Spinal cord (tissue), 9 donors: ENCODE measurements at regions not wholly inside any gene's neighbourhood (a gene's known extent, or its start where the extent isn't known, plus 50 kb on each side); places are given as distances from the start of the nearest gene placed in this dataset.

ENCODE experiments used
- DNase-seq, 6 donors: peaks; one replicate each; pipeline versions ENCODE4 v3.0.0 to v3.0.0-alpha.2; 2013 to 2015; ENCODE audit warnings: low spot score in 6 of 6, low read depth in 4 of 6
- H3K27ac ChIP-seq: one replicate; pipeline ENCODE4 v1.5.1; 2013; ENCODE audit warnings: low read depth, low read length, control low read depth
- H3K27me3 ChIP-seq: one replicate; pipeline ENCODE4 v1.6.1; 2013; ENCODE audit warnings: low read length; ENCODE audit not compliant: control insufficient read depth, insufficient read depth
- H3K36me3 ChIP-seq: one replicate; pipeline ENCODE4 v1.6.1; 2013; ENCODE audit warnings: low read length; ENCODE audit not compliant: control insufficient read depth, insufficient read depth
- H3K4me1 ChIP-seq: one replicate; pipeline ENCODE4 v1.6.1; 2013; ENCODE audit warnings: low read length; ENCODE audit not compliant: control insufficient read depth, insufficient read depth
- H3K4me3 ChIP-seq: one replicate; pipeline ENCODE4 v1.5.1; 2013; ENCODE audit warnings: low read depth, low read length, control low read depth
- H3K9me3 ChIP-seq: one replicate; pipeline ENCODE4 v1.6.1; 2013; ENCODE audit warnings: low read length; ENCODE audit not compliant: control insufficient read depth, insufficient read depth
- WGBS: methylation state at CpG from one replicate; pipeline ENCODE4 v1.1.5; 2013; ENCODE audit warnings: missing lambda C conversion rate; ENCODE audit not compliant: insufficient coverage; 5-methylcytosine and 5-hydroxymethylcytosine counted together
- donor health status: healthy.

- Histone ChIP-seq H3K9me3 (no peaks in the 10 kb centered on the region), H3K27me3 (no peaks in the 10 kb centered on the region), H3K36me3 (no peaks in the 10 kb centered on the region), H3K4me1 (no peaks in the 10 kb centered on the region), H3K4me3 (no peak overlapping the region), H3K27ac (no peak overlapping the region)
- no CpG with 5 or more reads among the region's 4 CpGs for WGBS
- no peak for DNase-seq
Measured at GRCh38 chr11:38814670-38815069, 2216.6 kb upstream of the RAG2 start.

- no peak for DNase-seq
- H3K4me3 ChIP-seq: no peak overlapping the region
- H3K27ac ChIP-seq: no peak overlapping the region
- H3K36me3 ChIP-seq: no peaks in the 10 kb centered on the region
- 100% methylated on average over 1 of the region's 4 CpGs for WGBS
- no peaks in the 10 kb centered on the region for H3K4me1 ChIP-seq
- no peaks in the 10 kb centered on the region for H3K9me3 ChIP-seq
- H3K27me3 ChIP-seq: no peaks in the 10 kb centered on the region
Measured at GRCh38 chr11:38809521-38809920, 2211.5 kb upstream of the RAG2 start.

GRCh38 chr11:38796281-38796680 is 2198.2 kb upstream of the RAG2 start:
- Histone ChIP-seq H3K4me3 (no peak overlapping the region), H3K9me3 (no peaks in the 10 kb centered on the region), H3K27ac (no peak overlapping the region), H3K27me3 (no peaks in the 10 kb centered on the region), H3K36me3 (no peaks in the 10 kb centered on the region), H3K4me1 (no peaks in the 10 kb centered on the region)
- DNase-seq: no peak
- 80% methylated on average over 1 of the region's 1 CpG for WGBS

- DNase-seq: no peak
- Histone ChIP-seq H3K27ac (no peak overlapping the region), H3K27me3 (no peaks in the 10 kb centered on the region), H3K9me3 (no peaks in the 10 kb centered on the region), H3K36me3 (no peaks in the 10 kb centered on the region), H3K4me1 (no peaks in the 10 kb centered on the region), H3K4me3 (no peak overlapping the region)
- no CpG with 5 or more reads among the region's 2 CpGs for WGBS
Measured at GRCh38 chr11:38795027-38795426, 2197.0 kb upstream of the RAG2 start.

GRCh38 chr11:38791346-38791961 is 2193.4 kb upstream of the RAG2 start:
- peak; percentile 46 to 94 (median 56) for DNase-seq
- Histone ChIP-seq H3K4me1 (no peaks in the 10 kb centered on the region), H3K4me3 (no peak overlapping the region), H3K27ac (no peak overlapping the region), H3K36me3 (no peaks in the 10 kb centered on the region), H3K27me3 (no peaks in the 10 kb centered on the region), H3K9me3 (no peaks in the 10 kb centered on the region)
- WGBS: no CpG with 5 or more reads among the region's 4 CpGs

- no peak for DNase-seq
- no peak overlapping the region for H3K4me3 ChIP-seq
- H3K4me1 ChIP-seq: no peaks in the 10 kb centered on the region
- no peaks in the 10 kb centered on the region for H3K9me3 ChIP-seq
- no peaks in the 10 kb centered on the region for H3K36me3 ChIP-seq
- no peaks in the 10 kb centered on the region for H3K27me3 ChIP-seq
- no peak overlapping the region for H3K27ac ChIP-seq
Measured at GRCh38 chr11:38788561-38788960, 2190.5 kb upstream of the RAG2 start.

- WGBS: 82% methylated on average over 1 of the region's 2 CpGs
- Histone ChIP-seq H3K4me3 (no peak overlapping the region), H3K36me3 (no peaks in the 10 kb centered on the region), H3K27ac (no peak overlapping the region), H3K27me3 (no peaks in the 10 kb centered on the region), H3K9me3 (no peaks in the 10 kb centered on the region), H3K4me1 (no peaks in the 10 kb centered on the region)
- DNase-seq: no peak
Measured at GRCh38 chr11:38784164-38784563, 2186.1 kb upstream of the RAG2 start.

- H3K36me3 ChIP-seq: no peaks in the 10 kb centered on the region
- H3K27me3 ChIP-seq: no peaks in the 10 kb centered on the region
- H3K4me1 ChIP-seq: no peaks in the 10 kb centered on the region
- H3K27ac ChIP-seq: no peak overlapping the region
- H3K9me3 ChIP-seq: peaks cover 4% of the 10 kb centered on the region
- no peak overlapping the region for H3K4me3 ChIP-seq
- DNase-seq: no peak
Measured at GRCh38 chr11:38766796-38767195, 2168.8 kb upstream of the RAG2 start.

- no peak for DNase-seq
- no peaks in the 10 kb centered on the region for H3K9me3 ChIP-seq
- no peak overlapping the region for H3K4me3 ChIP-seq
- no peaks in the 10 kb centered on the region for H3K4me1 ChIP-seq
- H3K27me3 ChIP-seq: no peaks in the 10 kb centered on the region
- H3K36me3 ChIP-seq: no peaks in the 10 kb centered on the region
- H3K27ac ChIP-seq: no peak overlapping the region
Measured at GRCh38 chr11:38759394-38759793, 2161.4 kb upstream of the RAG2 start.

GRCh38 chr11:38756537-38756936 is 2158.5 kb upstream of the RAG2 start:
- Histone ChIP-seq H3K36me3 (no peaks in the 10 kb centered on the region), H3K4me1 (no peaks in the 10 kb centered on the region), H3K4me3 (no peak overlapping the region), H3K9me3 (no peaks in the 10 kb centered on the region), H3K27ac (no peak overlapping the region), H3K27me3 (no peaks in the 10 kb centered on the region)
- DNase-seq: no peak
- WGBS: 98% methylated on average over 4 of the region's 6 CpGs
